Rectal smooth muscle tissue (tissue), 1 donor: ENCODE measurements at regions not wholly inside any gene's neighbourhood (a gene's known extent, or its start where the extent isn't known, plus 50 kb on each side); places are given as distances from the start of the nearest gene placed in this dataset.

Source experiments
- H3K27ac ChIP-seq: one replicate; pipeline ENCODE4 v1.7.0; 2013; ENCODE audit warnings: low read depth, low read length, inconsistent platforms
- H3K27me3 ChIP-seq: one replicate; pipeline ENCODE4 v1.7.0; 2013; ENCODE audit warnings: low read length; ENCODE audit not compliant: control insufficient read depth, insufficient read depth
- H3K36me3 ChIP-seq: one replicate; pipeline ENCODE4 v1.7.0; 2013; ENCODE audit warnings: low read length; ENCODE audit not compliant: control insufficient read depth, insufficient read depth
- H3K4me1 ChIP-seq: one replicate; pipeline ENCODE4 v1.7.0; 2013; ENCODE audit warnings: low read length; ENCODE audit not compliant: control insufficient read depth, insufficient read depth
- H3K4me3 ChIP-seq: one replicate; pipeline ENCODE4 v1.7.0; 2013; ENCODE audit warnings: low read length
- H3K9ac ChIP-seq: one replicate; pipeline ENCODE4 v1.7.0; 2013; ENCODE audit warnings: low read length

DNA sequence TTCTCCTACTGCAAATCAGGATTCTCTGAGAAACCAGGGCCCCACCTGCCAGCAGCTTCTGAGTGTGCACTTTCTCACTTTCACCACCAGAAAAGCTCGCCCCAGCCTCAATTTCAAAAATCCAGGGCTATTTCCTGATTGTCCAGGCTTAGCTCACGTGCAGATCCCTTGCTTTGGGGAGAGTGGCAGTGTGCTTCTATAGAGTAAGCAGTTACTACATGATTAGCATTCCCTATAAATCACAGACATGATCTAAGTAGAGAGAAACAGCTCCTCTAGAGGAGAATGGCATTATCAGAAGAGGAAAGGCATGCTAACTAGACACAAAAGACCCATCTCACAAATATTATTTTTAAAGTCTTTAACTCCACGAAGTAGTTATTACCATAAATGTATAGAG, 456.0 kb upstream of the PKN2 start:
- Histone ChIP-seq H3K27ac (no peak overlapping the region), H3K4me1 (no peaks in the 10 kb centered on the region), H3K36me3 (no peaks in the 10 kb centered on the region), H3K27me3 (no peaks in the 10 kb centered on the region), H3K4me3 (no peak overlapping the region), H3K9ac (no peak overlapping the region)

DNA sequence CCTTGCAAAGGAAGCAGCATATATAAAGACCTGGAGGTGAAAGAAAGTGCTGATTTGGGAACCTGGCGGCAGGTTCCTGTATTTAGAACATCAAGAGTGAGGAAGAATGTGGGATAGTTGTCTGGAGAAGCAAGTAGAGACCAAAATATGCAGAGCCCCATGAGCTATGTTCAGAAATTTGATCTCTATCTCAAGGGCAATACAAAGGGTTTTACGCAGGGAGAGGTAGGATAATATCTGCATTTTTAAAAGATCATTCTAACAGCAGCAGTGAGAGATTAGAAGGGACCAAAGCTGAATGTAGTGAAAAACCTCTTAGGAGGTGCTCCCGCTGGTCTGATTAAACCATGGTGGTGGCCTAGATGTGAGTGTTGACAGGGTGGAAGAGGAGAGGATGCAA, 453.9 kb upstream of the PKN2 start:
- no peak overlapping the region for H3K4me3 ChIP-seq
- H3K9ac ChIP-seq: no peak overlapping the region
- H3K36me3 ChIP-seq: no peaks in the 10 kb centered on the region
- no peak overlapping the region for H3K27ac ChIP-seq
- H3K4me1 ChIP-seq: no peaks in the 10 kb centered on the region
- H3K27me3 ChIP-seq: no peaks in the 10 kb centered on the region

DNA sequence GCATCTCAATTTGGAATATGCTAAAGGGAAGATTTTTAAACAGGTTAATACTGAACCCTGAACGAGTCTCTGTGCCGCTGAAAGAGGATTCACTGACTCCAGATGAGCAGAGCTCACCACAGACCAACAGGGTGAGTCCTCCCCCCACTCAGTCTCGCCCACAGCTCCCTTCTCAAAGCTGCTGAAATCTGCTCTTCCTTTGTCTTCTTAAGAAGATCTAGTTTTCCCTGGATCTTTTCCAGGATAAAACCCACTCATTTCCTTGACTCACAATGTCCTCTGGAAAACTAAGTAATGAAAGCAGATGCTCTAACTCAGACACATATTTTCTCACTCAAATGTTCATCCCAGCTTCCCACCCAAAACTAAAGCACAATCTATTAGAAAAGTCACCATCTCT, 447.0 kb upstream of the PKN2 start:
- no peak overlapping the region for H3K27ac ChIP-seq
- no peak overlapping the region for H3K9ac ChIP-seq
- H3K4me1 ChIP-seq: no peaks in the 10 kb centered on the region
- H3K4me3 ChIP-seq: no peak overlapping the region
- no peaks in the 10 kb centered on the region for H3K36me3 ChIP-seq
- no peaks in the 10 kb centered on the region for H3K27me3 ChIP-seq

DNA sequence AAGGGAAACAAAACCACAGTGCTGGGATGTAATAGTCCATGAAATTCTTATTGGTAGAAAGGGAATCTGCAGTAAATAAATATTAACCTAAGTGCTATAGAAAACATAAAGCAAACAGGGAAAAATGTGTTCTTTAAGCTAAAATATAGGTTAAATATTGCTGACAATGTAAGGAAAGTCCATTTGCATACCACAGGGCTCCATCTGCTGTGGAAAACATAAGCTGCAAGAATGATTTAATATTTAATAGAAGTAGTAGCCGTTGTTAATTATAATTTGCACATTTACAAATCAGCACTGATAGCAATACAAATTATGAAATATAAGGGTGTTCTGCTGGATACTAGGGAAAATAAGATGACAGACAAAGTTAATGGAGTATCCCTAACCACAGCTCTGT, 444.9 kb upstream of the PKN2 start:
- H3K4me3 ChIP-seq: no peak overlapping the region
- no peaks in the 10 kb centered on the region for H3K27me3 ChIP-seq
- no peak overlapping the region for H3K9ac ChIP-seq
- H3K36me3 ChIP-seq: no peaks in the 10 kb centered on the region
- H3K4me1 ChIP-seq: no peaks in the 10 kb centered on the region
- no peak overlapping the region for H3K27ac ChIP-seq

DNA sequence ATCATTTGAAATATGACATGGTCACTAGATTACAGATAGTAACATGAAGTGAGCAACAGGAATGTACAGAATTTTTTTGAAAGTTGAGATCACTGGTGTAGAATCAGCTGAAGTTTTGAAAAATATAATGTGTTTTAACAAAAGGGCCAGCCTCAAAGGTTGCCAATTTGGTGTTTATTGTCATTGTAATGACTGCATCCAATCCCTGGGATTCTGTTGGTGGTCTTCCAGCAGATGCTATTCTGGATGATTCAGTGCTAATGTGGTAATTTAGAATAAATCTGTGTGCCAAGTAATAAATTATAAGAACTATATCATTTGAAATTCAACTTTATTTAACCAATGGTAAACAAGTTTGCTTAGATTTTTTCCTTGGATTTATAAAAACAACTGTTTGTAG, 436.4 kb upstream of the PKN2 start:
- no peak overlapping the region for H3K9ac ChIP-seq
- H3K36me3 ChIP-seq: no peaks in the 10 kb centered on the region
- H3K4me3 ChIP-seq: no peak overlapping the region
- no peak overlapping the region for H3K27ac ChIP-seq
- no peaks in the 10 kb centered on the region for H3K4me1 ChIP-seq
- no peaks in the 10 kb centered on the region for H3K27me3 ChIP-seq

DNA sequence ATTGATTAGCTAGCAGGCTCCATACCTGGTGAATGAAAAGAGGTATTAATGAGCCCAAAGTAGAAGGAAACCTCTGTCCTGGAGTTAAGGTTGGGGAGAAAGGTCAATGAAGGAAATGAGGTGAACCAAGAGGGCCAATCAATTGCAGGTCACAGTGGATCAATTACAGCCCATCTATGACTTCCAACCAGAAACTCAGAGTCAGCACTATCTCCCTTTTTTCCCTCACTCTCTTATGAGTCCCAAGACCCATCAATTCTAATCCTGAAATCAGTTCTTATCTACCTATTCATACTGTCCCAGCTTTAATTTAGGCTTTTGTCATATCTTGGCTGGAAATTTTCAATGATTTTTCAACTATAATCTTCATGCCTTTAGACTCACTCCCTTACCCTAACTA, 433.2 kb upstream of the PKN2 start:
- no peak overlapping the region for H3K9ac ChIP-seq
- no peaks in the 10 kb centered on the region for H3K36me3 ChIP-seq
- no peak overlapping the region for H3K4me3 ChIP-seq
- H3K27me3 ChIP-seq: no peaks in the 10 kb centered on the region
- H3K27ac ChIP-seq: no peak overlapping the region
- no peaks in the 10 kb centered on the region for H3K4me1 ChIP-seq

DNA sequence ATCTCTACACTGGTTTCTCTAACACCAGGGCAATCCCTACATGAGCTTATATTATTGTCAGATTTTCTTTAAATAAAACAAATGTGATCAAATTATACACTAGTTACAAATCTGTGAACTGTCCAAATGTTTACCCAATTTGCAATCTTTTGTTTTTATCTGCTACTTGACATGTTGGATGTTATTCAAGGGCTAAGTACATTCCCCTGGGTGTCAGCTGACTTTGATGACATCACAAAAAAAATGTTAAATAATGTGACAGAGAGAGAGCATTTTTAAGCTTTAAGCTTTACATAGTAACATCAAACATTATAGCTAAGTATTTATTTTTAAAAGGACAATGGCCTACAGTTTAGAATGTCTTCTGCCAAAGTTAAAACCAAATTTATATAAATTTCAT, 431.3 kb upstream of the PKN2 start:
- H3K4me1 ChIP-seq: no peaks in the 10 kb centered on the region
- H3K27me3 ChIP-seq: no peaks in the 10 kb centered on the region
- no peak overlapping the region for H3K27ac ChIP-seq
- H3K4me3 ChIP-seq: no peak overlapping the region
- no peak overlapping the region for H3K9ac ChIP-seq
- H3K36me3 ChIP-seq: no peaks in the 10 kb centered on the region

DNA sequence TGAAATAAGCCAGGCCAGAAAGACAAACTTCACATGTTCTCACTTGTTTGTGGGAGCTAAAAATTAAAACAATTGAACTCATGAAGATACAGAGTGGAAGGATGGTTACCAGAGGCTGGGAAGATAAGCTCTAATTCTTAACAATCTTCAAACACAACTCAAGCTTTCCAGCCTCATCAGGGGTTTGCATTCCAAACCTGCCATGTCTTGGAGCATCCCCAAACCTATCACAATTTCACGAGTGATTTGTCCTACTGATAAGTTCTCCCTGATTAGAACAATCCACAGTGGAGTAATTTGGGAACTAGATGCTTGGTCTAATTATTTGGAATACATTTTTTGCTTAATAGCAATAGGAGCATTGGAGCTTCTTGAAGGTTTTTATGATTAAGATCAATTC, 418.5 kb upstream of the PKN2 start:
- Histone ChIP-seq H3K36me3 (no peaks in the 10 kb centered on the region), H3K4me3 (no peak overlapping the region), H3K27ac (no peak overlapping the region), H3K4me1 (no peaks in the 10 kb centered on the region), H3K9ac (no peak overlapping the region), H3K27me3 (no peaks in the 10 kb centered on the region)

DNA sequence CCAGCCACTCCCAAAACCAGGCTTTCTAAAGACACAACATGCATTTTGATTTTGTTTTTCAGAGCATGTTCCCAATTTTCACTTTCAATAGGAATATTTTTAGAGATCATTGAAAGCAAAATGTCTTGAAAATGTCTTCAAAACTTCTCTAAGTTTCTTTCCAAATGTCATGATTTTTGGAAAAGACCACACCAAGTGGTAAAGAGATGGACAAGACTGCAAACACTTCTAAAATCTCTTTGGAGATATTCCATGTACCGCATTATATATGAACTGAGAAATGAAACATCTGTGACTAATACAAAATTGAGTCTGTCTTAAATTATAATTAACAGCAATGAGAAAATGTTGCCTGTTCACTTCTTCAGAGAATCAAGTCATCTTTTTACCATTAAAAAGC, 418.0 kb upstream of the PKN2 start:
- no peaks in the 10 kb centered on the region for H3K36me3 ChIP-seq
- H3K27ac ChIP-seq: no peak overlapping the region
- H3K27me3 ChIP-seq: no peaks in the 10 kb centered on the region
- H3K4me3 ChIP-seq: no peak overlapping the region
- no peak overlapping the region for H3K9ac ChIP-seq
- no peaks in the 10 kb centered on the region for H3K4me1 ChIP-seq

DNA sequence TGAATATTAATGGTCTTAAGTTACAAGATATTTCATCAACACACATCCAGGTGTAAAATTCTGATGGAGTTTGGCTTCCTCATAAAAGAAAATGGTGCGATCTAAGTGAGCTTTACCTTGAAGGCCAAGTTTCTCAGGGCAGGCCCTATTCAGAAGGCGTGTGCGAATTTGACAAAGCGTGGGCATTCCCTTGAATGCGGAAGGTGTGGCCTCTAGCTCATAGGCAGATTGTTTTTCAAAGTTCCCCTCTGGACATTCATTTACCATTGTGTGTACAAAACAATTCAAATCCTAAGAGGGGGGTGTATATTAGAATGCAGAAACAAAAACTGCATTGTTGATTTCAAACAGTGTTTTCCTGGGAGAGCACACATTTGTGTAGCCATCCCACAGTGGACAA, 411.9 kb upstream of the PKN2 start:
- Histone ChIP-seq H3K4me1 (no peaks in the 10 kb centered on the region), H3K27ac (no peak overlapping the region), H3K4me3 (no peak overlapping the region), H3K36me3 (no peaks in the 10 kb centered on the region), H3K9ac (no peak overlapping the region), H3K27me3 (no peaks in the 10 kb centered on the region)

DNA sequence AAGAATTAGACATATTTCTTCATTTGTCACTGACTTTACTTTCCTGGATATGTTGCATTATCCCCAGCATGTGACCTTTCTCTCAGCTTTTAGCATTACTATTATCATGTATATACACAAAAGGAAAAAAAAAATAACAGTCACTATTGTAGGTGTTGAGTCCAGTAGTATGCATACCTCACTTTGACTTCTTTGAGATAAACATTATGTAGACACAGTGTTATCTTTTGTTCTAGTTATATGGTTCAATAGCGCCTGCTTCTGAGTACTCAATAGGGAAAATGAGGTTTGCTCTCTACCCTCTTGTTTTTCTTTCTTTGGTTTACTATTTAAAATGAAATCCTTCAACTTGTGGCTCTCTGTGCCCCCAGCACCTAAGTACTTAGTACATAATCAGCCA, 409.6 kb upstream of the PKN2 start:
- Histone ChIP-seq H3K27me3 (no peaks in the 10 kb centered on the region), H3K4me1 (no peaks in the 10 kb centered on the region), H3K36me3 (no peaks in the 10 kb centered on the region), H3K4me3 (no peak overlapping the region), H3K27ac (no peak overlapping the region), H3K9ac (no peak overlapping the region)

DNA sequence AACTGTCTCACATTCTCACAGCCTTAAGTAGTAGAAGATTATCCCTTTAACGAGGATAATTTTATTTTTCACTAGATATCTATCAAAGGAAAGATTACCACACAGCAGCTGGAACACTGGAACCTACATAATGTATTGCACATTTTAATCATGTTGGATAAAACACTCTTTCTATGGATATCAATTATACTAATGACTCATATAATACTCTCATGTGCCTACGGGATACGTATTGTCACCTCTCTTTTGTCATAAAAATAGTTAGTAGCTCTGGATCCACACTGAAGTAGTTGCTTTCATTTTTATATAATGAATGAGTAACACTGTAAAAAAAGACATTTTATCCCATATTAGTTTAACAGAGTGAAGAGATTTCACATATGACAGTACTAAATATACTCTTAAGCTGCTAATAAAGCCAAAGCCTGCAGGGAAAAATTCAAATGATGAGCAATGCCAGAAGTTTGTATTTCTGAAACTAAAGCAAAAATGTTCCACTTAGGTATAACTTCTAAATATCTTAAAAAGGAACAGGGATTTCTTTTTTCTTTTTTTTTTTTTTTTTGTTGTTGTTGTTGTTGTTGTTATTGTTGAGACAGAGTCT, 408.7 kb upstream of the PKN2 start:
- H3K9ac ChIP-seq: no peak overlapping the region
- H3K27me3 ChIP-seq: no peaks in the 10 kb centered on the region
- H3K27ac ChIP-seq: no peak overlapping the region
- no peaks in the 10 kb centered on the region for H3K4me1 ChIP-seq
- no peak overlapping the region for H3K4me3 ChIP-seq
- H3K36me3 ChIP-seq: no peaks in the 10 kb centered on the region

DNA sequence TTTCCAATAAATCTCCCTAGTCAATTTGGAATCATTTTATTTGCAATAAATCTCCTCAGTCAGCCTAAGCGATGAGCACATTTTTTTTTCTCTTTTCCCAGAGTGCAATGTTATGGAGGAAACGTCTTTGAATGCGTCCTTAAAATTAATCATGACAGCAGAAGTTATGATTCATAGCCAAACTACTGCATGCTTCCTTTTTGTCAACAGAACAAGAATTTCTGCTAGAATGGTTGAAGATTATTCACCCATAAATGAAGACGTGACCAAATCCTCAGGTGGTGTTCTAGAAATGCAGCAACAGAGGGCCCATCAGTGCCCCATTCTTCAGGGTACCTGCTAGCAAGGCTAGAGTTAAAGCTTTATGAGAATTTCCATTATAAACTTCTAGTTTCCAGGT, 407.9 kb upstream of the PKN2 start:
- Histone ChIP-seq H3K27ac (no peak overlapping the region), H3K4me3 (no peak overlapping the region), H3K36me3 (no peaks in the 10 kb centered on the region), H3K4me1 (no peaks in the 10 kb centered on the region), H3K9ac (no peak overlapping the region), H3K27me3 (no peaks in the 10 kb centered on the region)
